Coronary artery (tissue), 2 donors: ENCODE measurements at regions not wholly inside any gene's neighbourhood (a gene's known extent, or its start where the extent isn't known, plus 50 kb on each side); places are given as distances from the start of the nearest gene placed in this dataset.

ENCODE experiments used
- DNase-seq: peaks from one replicate; pipeline ENCODE4 v3.0.0-alpha.2; 2017; ENCODE audit warnings: low spot score
- H3K27ac ChIP-seq, 2 donors: fragments of 200-600 bp; sonication (generic); one replicate each; pipeline ENCODE4 v1.5.1; 2016 to 2019
- H3K4me3 ChIP-seq: fragments of 200-600 bp; sonication (generic); 2 replicates; pipeline ENCODE4 v1.5.1; 2016; ENCODE audit warnings: mild to moderate bottlenecking, moderate library complexity
- TF ChIP-seq, protein P1 (sequence below): fragments of 200-600 bp; sonication (generic); IDR thresholded peaks from one replicate; pipeline ENCODE4 v1.5.1; 2019; ENCODE audit warnings: antibody characterized with exemption

- DNase-seq: no peak
- Histone ChIP-seq H3K27ac (no peak overlapping the region), H3K4me3 (no peak overlapping the region)
- TF ChIP-seq, protein P1, sequence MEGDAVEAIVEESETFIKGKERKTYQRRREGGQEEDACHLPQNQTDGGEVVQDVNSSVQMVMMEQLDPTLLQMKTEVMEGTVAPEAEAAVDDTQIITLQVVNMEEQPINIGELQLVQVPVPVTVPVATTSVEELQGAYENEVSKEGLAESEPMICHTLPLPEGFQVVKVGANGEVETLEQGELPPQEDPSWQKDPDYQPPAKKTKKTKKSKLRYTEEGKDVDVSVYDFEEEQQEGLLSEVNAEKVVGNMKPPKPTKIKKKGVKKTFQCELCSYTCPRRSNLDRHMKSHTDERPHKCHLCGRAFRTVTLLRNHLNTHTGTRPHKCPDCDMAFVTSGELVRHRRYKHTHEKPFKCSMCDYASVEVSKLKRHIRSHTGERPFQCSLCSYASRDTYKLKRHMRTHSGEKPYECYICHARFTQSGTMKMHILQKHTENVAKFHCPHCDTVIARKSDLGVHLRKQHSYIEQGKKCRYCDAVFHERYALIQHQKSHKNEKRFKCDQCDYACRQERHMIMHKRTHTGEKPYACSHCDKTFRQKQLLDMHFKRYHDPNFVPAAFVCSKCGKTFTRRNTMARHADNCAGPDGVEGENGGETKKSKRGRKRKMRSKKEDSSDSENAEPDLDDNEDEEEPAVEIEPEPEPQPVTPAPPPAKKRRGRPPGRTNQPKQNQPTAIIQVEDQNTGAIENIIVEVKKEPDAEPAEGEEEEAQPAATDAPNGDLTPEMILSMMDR: no peak
These were observed 303.2 kb upstream of the UBE2E3 start for GRCh38 chr2:180677200-180677599.

GRCh38 chr2:180676520-180677025 is 303.8 kb upstream of the UBE2E3 start:
- no peak for DNase-seq
- Histone ChIP-seq H3K27ac (no peak overlapping the region), H3K4me3 (no peak overlapping the region)
- TF ChIP-seq, protein P1: no peak

- no peak overlapping the region for H3K4me3 ChIP-seq
- TF ChIP-seq, protein P1: no peak
- no peak for DNase-seq
- no peak overlapping the region for H3K27ac ChIP-seq
These were observed 305.2 kb upstream of the UBE2E3 start for GRCh38 chr2:180675170-180675569.

DNA sequence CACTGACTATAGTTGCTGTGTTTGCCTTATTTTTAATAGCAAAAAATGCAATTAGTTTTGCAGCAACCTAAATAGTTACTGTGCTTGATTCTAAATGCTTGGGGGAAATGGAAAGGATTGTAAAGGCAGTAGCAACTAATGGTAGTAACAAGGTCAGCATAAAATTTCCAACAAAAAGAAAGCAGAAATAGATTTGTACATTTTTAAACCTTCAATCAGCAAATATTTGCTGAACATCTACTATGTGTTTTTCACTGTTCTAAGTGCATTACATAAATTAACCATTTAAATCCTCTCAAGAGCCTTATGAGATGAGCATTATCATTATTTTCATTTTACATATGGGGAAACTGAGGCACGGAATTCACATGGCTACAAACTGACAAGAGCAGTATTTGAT is 308.0 kb upstream of the UBE2E3 start:
- TF ChIP-seq, protein P1: no peak
- DNase-seq: no peak
- Histone ChIP-seq H3K27ac (no peak overlapping the region), H3K4me3 (no peak overlapping the region)

GRCh38 chr2:180670302-180671003 is 310.0 kb upstream of the UBE2E3 start:
- no peak for DNase-seq
- Histone ChIP-seq H3K27ac (no peak overlapping the region), H3K4me3 (no peak overlapping the region)
- TF ChIP-seq, protein P1: no peak

GRCh38 chr2:180669016-180669415 is 311.4 kb upstream of the UBE2E3 start:
- H3K4me3 ChIP-seq: no peak overlapping the region
- TF ChIP-seq, protein P1: no peak
- H3K27ac ChIP-seq: no peak overlapping the region
- no peak for DNase-seq

- TF ChIP-seq, protein P1: no peak
- no peak overlapping the region for H3K27ac ChIP-seq
- no peak for DNase-seq
- no peak overlapping the region for H3K4me3 ChIP-seq
These were observed 315.9 kb upstream of the UBE2E3 start for GRCh38 chr2:180664507-180664906.
